ENCODE measurements at regions not wholly inside any gene's neighbourhood (a gene's known extent, or its start where the extent isn't known, plus 50 kb on each side); places are given as distances from the start of the nearest gene placed in this dataset.

GRCh38 chr10:107450056-107450455 lies 285.6 kb upstream of the SORCS1 start:
- Mint-ChIP-seq H3K27ac (no peak overlapping the region), H3K4me1 (peaks cover 11% of the 10 kb centered on the region), H3K4me3 (no peak overlapping the region), H3K9me3 (ENCODE audit: insufficient read depth) (peaks cover 3% of the 10 kb centered on the region), H3K27me3 (no peaks in the 10 kb centered on the region)
- H3K27ac ChIP-seq (ENCODE audit: low read length in 2 of 2), result no peak overlapping the region
- H3K4me2 ChIP-seq (replicated peaks; ENCODE audit: low read depth, low read length, poor library complexity, severe bottlenecking), result no peak overlapping the region
- intact Hi-C loops (cut with micrococcal nuclease), result no loop called here
- H3K79me2 ChIP-seq (ENCODE audit: control insufficient read depth, insufficient read depth, low read length), result no peaks in the 10 kb centered on the region
- TF ChIP-seq CTCF (IDR thresholded peaks at IDR 0.05) (no peak), EZH2 (IDR thresholded peaks at IDR 0.05; ENCODE audit: borderline replicate concordance, insufficient read depth, low read depth, low read length, poor library complexity, severe bottlenecking) (no peak)
- no peaks in the 10 kb centered on the region for H4K20me1 ChIP-seq (ENCODE audit: control insufficient read depth, insufficient read depth, low read length, poor library complexity, severe bottlenecking)
- no peak for ATAC-seq (ENCODE audit: low read depth)
- 85% methylated on average over 4 of the region's 5 CpGs for WGBS (ENCODE audit: insufficient coverage)
- CTCF ChIA-PET, result no interaction called here
- H3K27me3 ChIP-seq (replicated peaks in 1 of 4; ENCODE audit: control extremely low read depth in 1 of 4, control insufficient read depth in 3 of 4, insufficient read depth in 4 of 4, low read length in 3 of 4), result no peaks in the 10 kb centered on the region
- H2AFZ ChIP-seq (ENCODE audit: insufficient read depth, low read depth, low read length, poor library complexity, severe bottlenecking), result no peak overlapping the region
- no peak overlapping the region for H3K9ac ChIP-seq (ENCODE audit: low read length)
- no peak for DNase-seq
- POLR2A ChIA-PET, result no interaction called here
- H3K4me3 ChIP-seq (ENCODE audit: control extremely low read depth in 1 of 5, extremely low read depth in 1 of 5, insufficient read depth in 1 of 5, low read depth in 2 of 5, low read length in 4 of 5), result no peak overlapping the region
- no peaks in the 10 kb centered on the region for H3K9me3 ChIP-seq (ENCODE audit: control extremely low read depth in 1 of 3, control insufficient read depth in 2 of 3, insufficient read depth in 1 of 3, low read length in 2 of 3)
- no peaks in the 10 kb centered on the region for H3K36me3 ChIP-seq (replicated peaks in 1 of 2; ENCODE audit: control extremely low read depth in 1 of 2, control insufficient read depth in 1 of 2, extremely low read depth in 1 of 2, insufficient read depth in 2 of 2, low read length in 1 of 2)
- H3K4me1 ChIP-seq (ENCODE audit: control insufficient read depth in 2 of 2, insufficient read depth in 2 of 2, low read length in 2 of 2), result peaks cover 7 to 25% of the 10 kb centered on the region in 2 donors

- Mint-ChIP-seq H3K27ac (no peak overlapping the region), H3K9me3 (ENCODE audit: insufficient read depth) (peaks cover 10% of the 10 kb centered on the region), H3K4me1 (peaks cover 1% of the 10 kb centered on the region), H3K27me3 (no peaks in the 10 kb centered on the region), H3K4me3 (no peak overlapping the region)
- Histone ChIP-seq H3K27me3 (replicated peaks in 1 of 4; ENCODE audit: control extremely low read depth in 1 of 4, control insufficient read depth in 3 of 4, insufficient read depth in 4 of 4, low read length in 3 of 4) (no peaks in the 10 kb centered on the region), H3K9ac (ENCODE audit: low read length) (no peak overlapping the region), H3K4me1 (ENCODE audit: control insufficient read depth in 2 of 2, insufficient read depth in 2 of 2, low read length in 2 of 2) (no peaks in the 10 kb centered on the region), H3K9me3 (ENCODE audit: control extremely low read depth in 1 of 3, control insufficient read depth in 2 of 3, insufficient read depth in 1 of 3, low read length in 2 of 3) (no peaks in the 10 kb centered on the region), H3K79me2 (ENCODE audit: control insufficient read depth, insufficient read depth, low read length) (no peaks in the 10 kb centered on the region), H3K36me3 (replicated peaks in 1 of 2; ENCODE audit: control extremely low read depth in 1 of 2, control insufficient read depth in 1 of 2, extremely low read depth in 1 of 2, insufficient read depth in 2 of 2, low read length in 1 of 2) (no peaks in the 10 kb centered on the region), H4K20me1 (ENCODE audit: control insufficient read depth, insufficient read depth, low read length, poor library complexity, severe bottlenecking) (no peaks in the 10 kb centered on the region), H3K4me3 (ENCODE audit: control extremely low read depth in 1 of 5, extremely low read depth in 1 of 5, insufficient read depth in 1 of 5, low read depth in 2 of 5, low read length in 4 of 5) (no peak overlapping the region), H3K27ac (ENCODE audit: low read length in 2 of 2) (no peak overlapping the region), H2AFZ (ENCODE audit: insufficient read depth, low read depth, low read length, poor library complexity, severe bottlenecking) (no peak overlapping the region), H3K4me2 (replicated peaks; ENCODE audit: low read depth, low read length, poor library complexity, severe bottlenecking) (no peak overlapping the region)
- TF ChIP-seq CTCF (IDR thresholded peaks at IDR 0.05) (no peak), EZH2 (IDR thresholded peaks at IDR 0.05; ENCODE audit: borderline replicate concordance, insufficient read depth, low read depth, low read length, poor library complexity, severe bottlenecking) (no peak)
- no peak for DNase-seq
- no peak for ATAC-seq (ENCODE audit: low read depth)
- intact Hi-C loops (cut with micrococcal nuclease), result no loop called here
- POLR2A ChIA-PET, result no interaction called here
- 76% methylated on average over 2 of the region's 3 CpGs for WGBS (ENCODE audit: insufficient coverage)
- CTCF ChIA-PET, result no interaction called here
Measured at GRCh38 chr10:107444443-107444842, 279.9 kb upstream of the SORCS1 start.

Data from B cell (primary cell).